Keratinocyte (primary cell): ENCODE measurements at regions not wholly inside any gene's neighbourhood (a gene's known extent, or its start where the extent isn't known, plus 50 kb on each side); places are given as distances from the start of the nearest gene placed in this dataset.

Experiments
- DNase-seq: peaks from one replicate; pipeline ENCODE4 v3.0.0-alpha.2; 2011; ENCODE audit warnings: low read depth, missing footprints, low spot score
- FAIRE-seq: peaks from 2 replicates; lab custom pipeline; 2011; peaks lifted over from hg19 to GRCh38; lab: Jason Lieb, UNC
- H2AFZ ChIP-seq: 2 replicates; pipeline ENCODE4 v1.6.0; 2012; ENCODE audit warnings: low read length, control low read depth, inconsistent platforms; ENCODE audit not compliant: control insufficient read depth
- H3K27ac ChIP-seq: 2 replicates; pipeline ENCODE4 v1.5.1; 2011; ENCODE audit warnings: low read length; ENCODE audit not compliant: control insufficient read depth, insufficient read depth
- H3K27me3 ChIP-seq: 3 replicates; pipeline ENCODE4 v1.6.0; 2011; ENCODE audit warnings: low read length; ENCODE audit not compliant: control insufficient read depth, insufficient read depth; ENCODE audit errors: extremely low read depth
- H3K36me3 ChIP-seq, 2 experiments: 2 replicates in 1 of 2; 3 replicates in 1 of 2; pipeline ENCODE4 v1.5.1; 2011; ENCODE audit warnings: low read length in 2 of 2, mild to moderate bottlenecking in 1 of 2; ENCODE audit not compliant: control insufficient read depth in 2 of 2, insufficient read depth in 2 of 2; ENCODE audit errors: extremely low read depth in 1 of 2
- H3K4me1 ChIP-seq: 3 replicates; pipeline ENCODE4 v1.5.1; 2011; ENCODE audit warnings: low read length; ENCODE audit not compliant: control insufficient read depth, insufficient read depth; ENCODE audit errors: extremely low read depth
- H3K4me2 ChIP-seq: 3 replicates; pipeline ENCODE4 v1.6.0; 2011; ENCODE audit warnings: low read depth, low read length; ENCODE audit not compliant: control insufficient read depth, insufficient read depth; ENCODE audit errors: extremely low read depth
- H3K4me3 ChIP-seq, 3 experiments: fragments of 200-600 bp in 1 of 3; sonication (generic) in 1 of 3; 2 replicates in 2 of 3; 3 replicates in 1 of 3; pipeline ENCODE4 v1.5.1; 2011 to 2016; ENCODE audit warnings: low read length in 3 of 3, mild to moderate bottlenecking in 3 of 3, control low read depth in 2 of 3, inconsistent platforms in 1 of 3, low read depth in 1 of 3, mixed read lengths in 1 of 3, mixed run types in 1 of 3, moderate library complexity in 1 of 3; ENCODE audit not compliant: control insufficient read depth in 2 of 3, insufficient read depth in 2 of 3; ENCODE audit errors: extremely low read depth in 1 of 3
- H3K79me2 ChIP-seq: 2 replicates; pipeline ENCODE4 v1.6.0; 2012; ENCODE audit warnings: low read length; ENCODE audit not compliant: control insufficient read depth, insufficient read depth
- H3K9ac ChIP-seq: 3 replicates; pipeline ENCODE4 v1.6.0; 2011; ENCODE audit warnings: low read length; ENCODE audit not compliant: control insufficient read depth, insufficient read depth; ENCODE audit errors: extremely low read depth
- H3K9me1 ChIP-seq: 3 replicates; pipeline ENCODE4 v1.6.0; 2011; ENCODE audit warnings: low read length; ENCODE audit not compliant: control insufficient read depth, insufficient read depth; ENCODE audit errors: extremely low read depth
- H3K9me3 ChIP-seq: 2 replicates; pipeline ENCODE4 v1.5.1; 2012; ENCODE audit warnings: low read depth, low read length; ENCODE audit not compliant: control insufficient read depth
- H4K20me1 ChIP-seq: 3 replicates; pipeline ENCODE4 v1.6.0; 2011; ENCODE audit warnings: low read length; ENCODE audit not compliant: control insufficient read depth, insufficient read depth; ENCODE audit errors: extremely low read depth
- EZH2 ChIP-seq: IDR thresholded peaks from one replicate; pipeline ENCODE4 v1.6.1; 2012; ENCODE audit warnings: inconsistent platforms, mild to moderate bottlenecking, low read length, moderate library complexity
- dilution Hi-C: fragments of 300-500 bp; cut with MboI; formaldehyde crosslinking; loops from one replicate; pipeline ENCODE4 v1.7.0; 2020; ENCODE audit warnings: low sequenced_read_pairs; ENCODE audit not compliant: extremely low pct_ligation_motif_present
- TF ChIP-seq, protein P1 (sequence below), 3 experiments: IDR thresholded peaks in 1 of 3; conservative IDR thresholded peaks in 1 of 3; optimal IDR thresholded peaks in 1 of 3; 2 replicates in 2 of 3; 3 replicates in 1 of 3; pipeline versions ENCODE3 to v1.5.1; 2011; ENCODE audit warnings: low read length in 3 of 3, mild to moderate bottlenecking in 3 of 3, moderate library complexity in 2 of 3, control low read depth in 1 of 3, inconsistent platforms in 1 of 3; ENCODE audit not compliant: insufficient read depth in 2 of 3; ENCODE audit errors: extremely low read depth in 1 of 3

DNA sequence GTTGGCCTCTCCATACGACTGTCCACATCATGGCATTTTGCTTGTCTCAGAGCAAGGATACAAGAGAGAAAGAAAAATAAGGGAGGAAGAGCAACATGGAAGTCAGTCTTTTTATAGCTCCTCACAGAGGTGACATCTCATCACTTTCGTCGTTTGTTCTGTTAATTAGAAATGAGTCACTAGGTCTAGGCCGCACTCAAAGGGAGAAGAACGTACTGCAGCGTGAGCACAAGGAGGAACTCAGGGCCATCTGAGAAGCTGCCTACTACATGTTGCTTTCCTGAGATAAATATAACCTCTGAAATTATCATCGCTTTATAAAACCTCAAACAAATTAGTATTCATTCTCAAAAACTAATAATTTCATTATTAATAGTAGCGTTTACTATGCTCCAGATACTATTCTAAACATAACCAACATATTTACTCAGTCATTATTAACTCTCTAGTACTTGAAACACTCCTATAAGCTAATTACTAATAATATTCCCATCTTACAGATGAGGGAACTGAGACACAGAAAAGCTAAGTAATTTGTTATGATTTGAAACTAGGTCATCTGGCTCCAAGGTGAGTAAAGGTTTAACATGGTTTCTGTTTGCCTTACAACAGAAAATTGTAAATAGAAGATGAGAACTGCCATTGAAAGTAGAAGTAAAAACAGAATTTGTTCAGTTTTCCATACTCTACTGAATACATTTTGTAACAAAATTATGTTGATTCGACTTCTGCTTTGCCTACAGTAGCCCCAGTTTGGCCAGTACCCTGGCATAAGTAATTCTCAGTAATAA lies 213.2 kb upstream of the UGT8 start:
- no peak for DNase-seq
- no peaks in the 10 kb centered on the region for H3K9me3 ChIP-seq
- no peaks in the 10 kb centered on the region for H3K36me3 ChIP-seq
- no peaks in the 10 kb centered on the region for H3K9me1 ChIP-seq
- no peak overlapping the region for H3K9ac ChIP-seq
- H3K79me2 ChIP-seq = no peaks in the 10 kb centered on the region
- dilution Hi-C loops = no loop called here
- H3K4me2 ChIP-seq = no peak overlapping the region
- no peak overlapping the region for H2AFZ ChIP-seq
- FAIRE-seq = no peak
- no peak overlapping the region for H3K27ac ChIP-seq
- H4K20me1 ChIP-seq = no peaks in the 10 kb centered on the region
- TF ChIP-seq EZH2 = no peak
- TF ChIP-seq, protein P1, sequence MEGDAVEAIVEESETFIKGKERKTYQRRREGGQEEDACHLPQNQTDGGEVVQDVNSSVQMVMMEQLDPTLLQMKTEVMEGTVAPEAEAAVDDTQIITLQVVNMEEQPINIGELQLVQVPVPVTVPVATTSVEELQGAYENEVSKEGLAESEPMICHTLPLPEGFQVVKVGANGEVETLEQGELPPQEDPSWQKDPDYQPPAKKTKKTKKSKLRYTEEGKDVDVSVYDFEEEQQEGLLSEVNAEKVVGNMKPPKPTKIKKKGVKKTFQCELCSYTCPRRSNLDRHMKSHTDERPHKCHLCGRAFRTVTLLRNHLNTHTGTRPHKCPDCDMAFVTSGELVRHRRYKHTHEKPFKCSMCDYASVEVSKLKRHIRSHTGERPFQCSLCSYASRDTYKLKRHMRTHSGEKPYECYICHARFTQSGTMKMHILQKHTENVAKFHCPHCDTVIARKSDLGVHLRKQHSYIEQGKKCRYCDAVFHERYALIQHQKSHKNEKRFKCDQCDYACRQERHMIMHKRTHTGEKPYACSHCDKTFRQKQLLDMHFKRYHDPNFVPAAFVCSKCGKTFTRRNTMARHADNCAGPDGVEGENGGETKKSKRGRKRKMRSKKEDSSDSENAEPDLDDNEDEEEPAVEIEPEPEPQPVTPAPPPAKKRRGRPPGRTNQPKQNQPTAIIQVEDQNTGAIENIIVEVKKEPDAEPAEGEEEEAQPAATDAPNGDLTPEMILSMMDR (optimal IDR thresholded peaks at IDR 0.05 in 1 of 3, IDR thresholded peaks at IDR 0.05 in 1 of 3, conservative IDR thresholded peaks at IDR 0.05 in 1 of 3; ENCODE audit: extremely low read depth in 1 of 3, insufficient read depth in 2 of 3, low read length in 3 of 3) = no peak
- H3K4me3 ChIP-seq = no peak overlapping the region
- no peaks in the 10 kb centered on the region for H3K27me3 ChIP-seq
- peaks cover 9% of the 10 kb centered on the region for H3K4me1 ChIP-seq

GRCh38 chr4:114386637-114387233 lies 211.9 kb upstream of the UGT8 start:
- H3K9ac ChIP-seq = no peak overlapping the region
- H3K4me1 ChIP-seq = peaks cover 9% of the 10 kb centered on the region
- TF ChIP-seq, protein P1 (optimal IDR thresholded peaks at IDR 0.05 in 1 of 3, IDR thresholded peaks at IDR 0.05 in 1 of 3, conservative IDR thresholded peaks at IDR 0.05 in 1 of 3; ENCODE audit: extremely low read depth in 1 of 3, insufficient read depth in 2 of 3, low read length in 3 of 3) = peak in 2 of 3 experiments; percentile 52 to 56
- no peak for TF ChIP-seq EZH2
- no peaks in the 10 kb centered on the region for H3K9me1 ChIP-seq
- no peaks in the 10 kb centered on the region for H3K36me3 ChIP-seq
- H3K27me3 ChIP-seq = no peaks in the 10 kb centered on the region
- dilution Hi-C loops = no loop called here
- no peaks in the 10 kb centered on the region for H3K79me2 ChIP-seq
- no peak overlapping the region for H2AFZ ChIP-seq
- H3K27ac ChIP-seq = no peak overlapping the region
- H3K4me3 ChIP-seq = no peak overlapping the region
- FAIRE-seq (no peak), DNase-seq (no peak)
- H3K9me3 ChIP-seq = no peaks in the 10 kb centered on the region
- no peak overlapping the region for H3K4me2 ChIP-seq
- H4K20me1 ChIP-seq = no peaks in the 10 kb centered on the region
